GM18951 (cell line): ENCODE measurements at regions not wholly inside any gene's neighbourhood (a gene's known extent, or its start where the extent isn't known, plus 50 kb on each side); places are given as distances from the start of the nearest gene placed in this dataset.

Source experiments
- POLR2A ChIP-seq: IDR thresholded peaks from 4 replicates; pipeline ENCODE4 v1.6.1; 2011; ENCODE audit warnings: mild to moderate bottlenecking; ENCODE audit not compliant: insufficient read length, insufficient read depth; ENCODE audit errors: extremely low read depth
- in situ Hi-C: fragments of 300-500 bp; cut with MboI; formaldehyde crosslinking; loops from one replicate; pipeline ENCODE4 v1.12.0; 2022; ENCODE audit warnings: low sequenced_read_pairs, mixed read lengths, inconsistent platforms; ENCODE audit not compliant: unreplicated experiment

GRCh38 chr6:145023116-145023726 is 712.1 kb downstream of the EPM2A start:
- no peak for TF ChIP-seq POLR2A
- in situ Hi-C loops = no loop called here

GRCh38 chr6:145025488-145025887 is 709.8 kb downstream of the EPM2A start:
- in situ Hi-C loops = no loop called here
- TF ChIP-seq POLR2A = no peak

GRCh38 chr6:145026267-145026679 is 709.0 kb downstream of the EPM2A start:
- TF ChIP-seq POLR2A = no peak
- in situ Hi-C loops = no loop called here

- in situ Hi-C loops = no loop called here
- TF ChIP-seq POLR2A = no peak
These were observed 707.0 kb downstream of the EPM2A start for GRCh38 chr6:145028144-145028818.

- no peak for TF ChIP-seq POLR2A
- in situ Hi-C loops = no loop called here
These were observed 704.3 kb downstream of the EPM2A start for GRCh38 chr6:145031001-145031400.

GRCh38 chr6:145031962-145032361 is 703.4 kb downstream of the EPM2A start:
- in situ Hi-C loops = no loop called here
- no peak for TF ChIP-seq POLR2A

GRCh38 chr6:145032562-145033145 is 702.7 kb downstream of the EPM2A start:
- in situ Hi-C loops = no loop called here
- TF ChIP-seq POLR2A = no peak

- in situ Hi-C loops = no loop called here
These were observed 700.7 kb downstream of the EPM2A start for GRCh38 chr6:145034664-145035063.

GRCh38 chr6:145036236-145036635 is 699.1 kb downstream of the EPM2A start:
- in situ Hi-C loops = no loop called here
- no peak for TF ChIP-seq POLR2A

More at GRCh38 chr6:145034664-145035063, 700.7 kb downstream of the EPM2A start:
- TF ChIP-seq POLR2A = no peak

- TF ChIP-seq POLR2A = no peak
- in situ Hi-C loops = no loop called here
These were observed 698.3 kb downstream of the EPM2A start for GRCh38 chr6:145036848-145037567.

GRCh38 chr6:145042559-145042958 is 692.8 kb downstream of the EPM2A start:
- no peak for TF ChIP-seq POLR2A
- in situ Hi-C loops = no loop called here

- TF ChIP-seq POLR2A = no peak
- in situ Hi-C loops = no loop called here
These were observed 691.3 kb downstream of the EPM2A start for GRCh38 chr6:145043926-145044500.

GRCh38 chr6:145044641-145045246 is 690.6 kb downstream of the EPM2A start:
- no peak for TF ChIP-seq POLR2A
- in situ Hi-C loops = no loop called here
